ENCODE measurements at regions not wholly inside any gene's neighbourhood (a gene's known extent, or its start where the extent isn't known, plus 50 kb on each side); places are given as distances from the start of the nearest gene placed in this dataset.
"Not testable (repeated sequence)": the region's sequence is repeated elsewhere in the genome, so short reads cannot be mapped to it uniquely, and the experiment has no call there.

- DNase-seq (ENCODE audit: low read depth in 2 of 2), result no peak
Measured at GRCh38 chr21:28421716-28422524, 570.8 kb downstream of the LTN1 start.

GRCh38 chr21:28419811-28420210 is 572.9 kb downstream of the LTN1 start:
- DNase-seq (ENCODE audit: low read depth in 2 of 2), result no peak

GRCh38 chr21:28418726-28419514 is 573.8 kb downstream of the LTN1 start:
- no peak for DNase-seq (ENCODE audit: low read depth in 2 of 2)

- no peak for DNase-seq (ENCODE audit: low read depth in 2 of 2)
Measured at GRCh38 chr21:28410256-28410655, 582.4 kb downstream of the LTN1 start.

GRCh38 chr21:28402616-28402989 is 590.1 kb downstream of the LTN1 start:
- no peak for DNase-seq (ENCODE audit: low read depth in 2 of 2)

GRCh38 chr21:28397040-28397439 is 595.6 kb downstream of the LTN1 start:
- DNase-seq (ENCODE audit: low read depth in 2 of 2), result no peak

- no peak for DNase-seq (ENCODE audit: low read depth in 2 of 2)
Measured at GRCh38 chr21:28396421-28396820, 596.3 kb downstream of the LTN1 start.

GRCh38 chr21:28393279-28393678 is 599.4 kb downstream of the LTN1 start:
- no peak for DNase-seq (ENCODE audit: low read depth in 2 of 2)

GRCh38 chr21:28391938-28392849 is 600.5 kb downstream of the LTN1 start:
- no peak for DNase-seq (ENCODE audit: low read depth in 2 of 2)

GRCh38 chr21:28387220-28387619 is 605.5 kb downstream of the LTN1 start:
- no peak for DNase-seq (ENCODE audit: low read depth in 2 of 2)

GRCh38 chr21:28385845-28386244 is 606.8 kb downstream of the LTN1 start:
- DNase-seq (ENCODE audit: low read depth in 2 of 2), result no peak

- not testable (repeated sequence) for DNase-seq (ENCODE audit: low read depth in 2 of 2)
Measured at GRCh38 chr21:28381000-28381745, 611.5 kb downstream of the LTN1 start.

GRCh38 chr21:28380241-28380640 is 612.4 kb downstream of the LTN1 start:
- no peak for DNase-seq (ENCODE audit: low read depth in 2 of 2)

GRCh38 chr21:28378026-28378425 is 614.7 kb downstream of the LTN1 start:
- no peak for DNase-seq (ENCODE audit: low read depth in 2 of 2)

GRCh38 chr21:28375708-28376385 is 616.8 kb downstream of the LTN1 start:
- no peak for DNase-seq (ENCODE audit: low read depth in 2 of 2)

- DNase-seq (ENCODE audit: low read depth in 2 of 2), result no peak
Measured at GRCh38 chr21:28374881-28375280, 617.8 kb downstream of the LTN1 start.

GRCh38 chr21:28371713-28372112 is 621.0 kb downstream of the LTN1 start:
- no peak for DNase-seq (ENCODE audit: low read depth in 2 of 2)

GRCh38 chr21:28359300-28359699 is 633.4 kb downstream of the LTN1 start:
- no peak for DNase-seq (ENCODE audit: low read depth in 2 of 2)

- DNase-seq (ENCODE audit: low read depth in 2 of 2), result no peak
Measured at GRCh38 chr21:28358702-28359101, 634.0 kb downstream of the LTN1 start.

GRCh38 chr21:28358170-28358569 is 634.5 kb downstream of the LTN1 start:
- no peak for DNase-seq (ENCODE audit: low read depth in 2 of 2)

GRCh38 chr21:28357743-28358142 is 634.9 kb downstream of the LTN1 start:
- no peak for DNase-seq (ENCODE audit: low read depth in 2 of 2)
